Gastroesophageal sphincter (tissue), 3 donors: ENCODE measurements at regions not wholly inside any gene's neighbourhood (a gene's known extent, or its start where the extent isn't known, plus 50 kb on each side); places are given as distances from the start of the nearest gene placed in this dataset.

ENCODE experiments used
- CTCF ChIP-seq, 4 experiments: fragments of 200-600 bp in 2 of 4; fragments of 450-650 bp in 2 of 4; sonication (generic) in 1 of 4; IDR thresholded peaks; one replicate each; pipeline ENCODE4 v1.5.1; 2017 to 2019; ENCODE audit warnings: antibody characterized with exemption in 4 of 4, mild to moderate bottlenecking in 2 of 4, moderate library complexity in 2 of 4
- POLR2A ChIP-seq, 2 donors: fragments of 450-650 bp; IDR thresholded peaks; one replicate each; pipeline ENCODE4 v1.6.1; 2017; ENCODE audit warnings: antibody characterized with exemption in 2 of 2, mild to moderate bottlenecking in 2 of 2, moderate library complexity in 1 of 2

GRCh38 chr1:195979646-195980045 lies 628.6 kb downstream of the KCNT2 start:
- TF ChIP-seq POLR2A (IDR thresholded peaks at IDR 0.05) (no peak), CTCF (IDR thresholded peaks at IDR 0.05) (no peak)
